HG02885 (cell line): ENCODE measurements at regions not wholly inside any gene's neighbourhood (a gene's known extent, or its start where the extent isn't known, plus 50 kb on each side); places are given as distances from the start of the nearest gene placed in this dataset.
"Not testable (repeated sequence)": the region's sequence is repeated elsewhere in the genome, so short reads cannot be mapped to it uniquely, and the experiment has no call there.

Source experiments
- ATAC-seq: cut with Tn5 transposase; IDR thresholded peaks from one replicate; pipeline ENCODE4 v1.9.1; 2021; ENCODE audit warnings: mild to moderate bottlenecking; ENCODE audit not compliant: unreplicated experiment, poor library complexity

DNA sequence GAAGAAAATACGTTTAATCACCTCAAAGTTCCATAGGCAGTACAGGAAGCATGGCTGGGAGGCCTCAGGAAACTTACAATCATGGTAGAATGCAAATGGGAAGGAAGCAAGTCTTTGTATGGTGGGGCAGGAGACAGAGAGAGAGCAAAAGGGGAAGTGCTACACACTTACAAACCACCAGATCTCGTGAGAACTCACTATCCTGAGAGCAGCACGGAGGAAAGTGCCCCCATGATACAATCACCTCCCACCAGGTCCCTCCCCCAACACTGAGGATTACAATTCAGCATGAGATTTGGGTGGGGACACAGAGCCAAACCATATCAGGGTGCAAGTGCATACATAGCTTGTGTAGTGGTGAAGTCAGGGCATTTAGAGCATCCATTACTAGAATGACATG is 92.3 kb upstream of the ANKRD10 start:
- ATAC-seq = no peak

DNA sequence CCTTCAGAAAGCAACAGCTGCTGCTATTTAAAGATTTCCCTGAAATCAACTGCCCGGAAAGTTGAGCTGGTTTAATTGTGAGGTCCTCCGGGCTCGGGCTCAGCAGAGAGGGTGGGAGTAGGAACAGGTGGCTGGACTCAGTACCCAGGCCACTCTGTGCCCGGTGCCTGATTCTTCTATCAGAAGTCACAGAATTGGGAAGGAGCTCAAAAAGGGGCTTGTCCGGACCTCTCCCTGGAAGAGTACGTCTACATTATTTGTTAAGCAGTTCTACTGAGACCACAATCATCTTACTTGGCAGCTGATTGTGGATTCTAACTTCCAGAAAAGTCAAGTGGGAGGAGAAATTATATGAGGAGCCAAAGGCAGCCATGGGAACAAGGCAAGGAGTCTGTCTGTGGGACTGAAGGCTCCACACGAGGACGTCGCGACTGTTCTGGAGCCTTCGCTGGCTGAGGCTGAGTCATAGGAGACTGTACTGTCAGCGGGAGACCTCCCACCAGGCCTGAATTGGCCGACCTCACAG is 91.7 kb upstream of the ANKRD10 start:
- ATAC-seq = no peak

DNA sequence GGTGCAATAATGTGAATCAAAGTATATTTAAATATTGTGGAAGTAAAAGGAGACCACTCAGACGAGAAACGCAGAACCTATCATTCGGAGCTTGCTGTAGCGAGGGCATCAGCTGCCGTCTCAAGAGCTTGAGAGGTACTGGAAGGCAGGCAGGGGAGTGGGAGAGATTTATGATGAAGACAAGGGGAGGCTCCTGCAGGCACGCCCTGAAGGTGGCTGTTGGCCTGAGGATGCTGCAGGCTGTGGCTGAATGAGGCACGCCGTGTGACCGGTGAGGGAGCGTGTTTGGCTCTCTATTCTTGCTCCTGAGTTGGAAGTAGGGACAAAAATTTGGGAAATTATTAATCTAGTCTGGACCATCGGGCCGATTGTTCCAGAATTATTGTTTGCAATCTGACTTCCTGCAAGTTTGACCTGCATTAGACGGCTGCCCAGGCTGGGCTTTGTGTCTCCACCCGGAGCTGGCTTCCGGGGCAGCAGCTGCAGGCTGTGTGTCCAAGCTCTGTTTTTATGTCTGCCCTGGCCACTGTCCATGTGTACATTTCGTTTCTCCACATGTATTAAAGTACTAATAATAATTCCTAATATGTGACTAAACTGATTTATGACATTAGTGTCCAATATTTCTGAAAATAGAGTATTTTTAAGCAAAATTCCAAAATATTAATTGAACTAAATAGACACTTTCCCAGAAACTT is 91.1 kb upstream of the ANKRD10 start:
- no peak for ATAC-seq

DNA sequence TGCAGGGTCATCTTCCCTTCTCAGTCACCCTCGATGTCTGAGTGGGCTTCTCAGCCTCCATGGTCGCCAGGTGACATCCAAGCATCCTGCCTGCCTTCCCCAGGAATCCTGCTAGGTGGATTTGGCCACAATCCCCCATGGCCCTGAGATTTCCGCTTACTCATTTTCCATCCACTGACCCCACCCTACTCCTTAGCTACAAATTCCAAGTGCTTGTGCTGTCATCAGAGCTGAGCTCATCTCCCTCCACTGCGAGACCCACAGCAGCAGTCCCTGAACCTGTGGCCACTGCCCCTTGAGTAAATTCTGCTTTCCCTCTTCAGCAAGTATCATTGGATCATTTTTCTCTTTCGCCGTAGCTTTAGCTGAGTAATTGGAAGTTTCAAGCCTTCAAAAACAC is 90.5 kb upstream of the ANKRD10 start:
- ATAC-seq = no peak

DNA sequence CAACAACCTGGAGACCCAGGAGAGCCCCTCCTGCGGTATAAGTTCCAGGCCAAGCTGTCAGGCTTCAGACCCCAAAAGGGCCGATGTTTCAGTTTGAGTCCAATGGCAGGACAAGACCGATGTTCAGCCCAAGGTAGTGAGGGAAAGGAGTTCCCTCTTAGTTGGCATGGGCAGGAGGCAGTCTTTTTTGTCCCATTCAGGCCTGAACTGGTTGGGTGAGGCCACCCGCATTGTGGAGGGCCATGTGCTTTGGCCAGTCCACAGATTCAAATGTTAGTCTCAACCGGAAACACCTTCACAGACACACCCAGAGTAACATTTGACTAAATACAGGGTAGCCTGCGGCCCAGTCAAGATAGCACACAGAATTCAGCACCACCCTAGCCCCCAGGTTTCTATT is 89.6 kb upstream of the ANKRD10 start:
- no peak for ATAC-seq

DNA sequence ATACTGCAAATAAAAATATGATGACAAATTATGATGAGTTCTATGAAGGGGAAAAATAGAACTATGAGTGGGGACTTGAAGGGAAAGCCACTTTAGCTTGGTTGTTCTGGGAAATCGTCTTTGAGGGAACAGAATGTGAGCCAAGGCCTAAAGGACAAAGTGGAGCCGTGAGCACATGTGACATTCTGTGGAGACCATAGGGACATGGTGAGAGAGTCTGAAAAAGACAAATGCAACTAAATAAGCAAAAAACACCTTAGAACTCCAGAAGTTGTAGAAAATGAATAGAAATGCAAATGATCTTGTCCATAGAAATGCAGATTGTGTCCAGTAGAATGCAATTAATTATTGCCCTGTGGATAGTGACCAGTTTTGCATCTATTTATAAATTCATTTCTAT is 86.8 kb upstream of the ANKRD10 start:
- ATAC-seq = no peak

DNA sequence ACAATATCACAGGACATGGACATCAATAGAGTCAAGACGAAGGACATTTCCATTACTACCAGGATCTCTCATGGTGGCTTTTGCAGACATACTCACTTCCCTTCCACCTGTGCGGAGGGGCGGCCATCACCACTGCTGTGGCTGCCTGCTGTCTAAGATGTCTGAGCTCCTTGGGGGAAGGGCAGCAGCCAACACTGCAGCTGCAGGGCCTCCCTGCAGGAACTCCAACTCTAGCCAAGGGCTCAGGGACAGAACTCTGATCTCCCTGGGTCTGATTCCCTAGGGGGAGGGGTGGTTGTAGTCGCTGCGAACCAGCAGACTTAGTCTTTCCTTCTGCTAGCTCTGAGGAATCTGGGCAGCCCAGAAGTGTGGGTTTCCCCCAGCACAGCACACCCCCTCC is 78.9 kb upstream of the ANKRD10 start:
- no peak for ATAC-seq

DNA sequence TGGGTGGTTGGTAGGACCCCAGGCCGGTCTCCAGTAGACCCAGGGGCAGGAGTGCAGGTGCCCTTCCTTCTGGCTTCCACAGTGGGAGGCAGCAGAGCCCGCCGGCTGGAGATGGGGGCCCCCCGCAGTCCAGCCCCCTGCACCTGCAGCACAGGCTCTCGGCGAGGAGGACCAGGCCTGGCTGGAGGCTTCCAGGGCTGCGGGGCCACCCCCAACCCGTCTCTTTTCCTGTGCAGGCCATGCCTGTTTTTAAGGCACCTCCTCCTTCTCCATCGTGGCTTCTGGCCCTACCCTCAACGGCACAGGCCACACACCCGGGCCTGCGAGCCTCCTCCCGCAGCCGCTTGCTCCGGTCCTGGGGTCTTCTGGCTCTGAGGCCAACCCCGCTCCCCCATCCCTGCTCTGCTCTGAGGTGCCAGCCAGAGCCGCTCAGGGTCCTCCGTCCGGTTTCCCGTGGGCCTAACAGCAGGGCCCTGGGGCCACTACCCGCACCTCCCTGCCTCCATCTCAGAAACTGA is 77.2 kb upstream of the ANKRD10 start:
- no peak for ATAC-seq

DNA sequence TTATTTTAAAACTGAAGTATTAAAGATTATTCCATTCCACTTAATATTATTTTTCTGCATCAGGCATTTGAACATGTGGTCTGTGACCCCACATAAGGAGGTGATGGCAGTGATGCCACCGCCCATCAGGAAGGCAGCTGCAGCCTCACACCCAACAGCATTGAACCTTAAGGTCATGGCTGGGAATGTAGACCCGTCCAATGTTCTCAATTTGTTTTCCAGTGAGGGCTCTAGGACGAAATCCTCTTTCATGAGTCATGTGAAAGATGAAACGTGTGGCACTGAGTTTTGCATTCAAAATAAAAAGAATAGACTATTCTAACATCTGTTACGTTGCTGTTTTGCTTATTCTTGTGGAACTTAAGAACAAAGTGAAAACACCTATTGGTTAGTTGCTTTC is 74.5 kb upstream of the ANKRD10 start:
- ATAC-seq = no peak

DNA sequence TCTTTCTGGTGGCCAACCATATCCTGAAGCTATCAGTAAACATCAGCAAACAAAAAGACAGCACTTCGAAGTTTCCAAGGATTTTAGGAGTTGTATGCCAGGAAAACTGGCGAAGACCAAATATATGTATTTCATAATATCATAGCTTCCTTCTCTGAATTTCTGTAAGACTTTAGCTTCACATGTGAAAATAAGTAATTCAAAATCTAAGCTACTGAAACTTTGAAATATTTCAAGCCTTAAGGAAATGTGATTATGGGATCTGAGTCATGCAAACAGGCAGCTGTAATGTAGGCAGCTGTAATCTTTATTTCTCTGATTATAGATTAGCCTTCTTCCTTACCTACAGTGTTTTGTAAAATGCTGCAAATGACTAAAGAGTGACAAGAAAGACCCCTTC is 70.7 kb upstream of the ANKRD10 start:
- ATAC-seq = no peak

DNA sequence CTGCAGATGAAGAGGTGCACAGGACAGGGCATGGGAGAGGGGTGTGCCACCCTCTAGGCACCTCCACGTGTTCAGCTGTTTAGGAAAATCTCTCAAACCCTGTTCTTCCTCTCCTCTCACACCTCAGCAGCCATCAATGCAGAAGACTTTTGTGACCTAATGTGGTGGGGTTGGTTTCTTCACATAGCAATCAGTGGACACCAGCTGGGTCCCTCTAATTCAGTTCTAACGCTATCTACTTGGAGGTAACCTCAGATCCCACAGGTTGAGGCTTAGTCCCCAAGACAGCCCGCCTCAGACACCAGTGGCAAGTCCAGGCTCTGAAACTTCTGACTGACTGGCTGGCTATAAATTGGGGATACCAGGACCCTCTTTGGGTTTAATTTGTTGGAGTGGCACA is 69.9 kb upstream of the ANKRD10 start:
- ATAC-seq = no peak

DNA sequence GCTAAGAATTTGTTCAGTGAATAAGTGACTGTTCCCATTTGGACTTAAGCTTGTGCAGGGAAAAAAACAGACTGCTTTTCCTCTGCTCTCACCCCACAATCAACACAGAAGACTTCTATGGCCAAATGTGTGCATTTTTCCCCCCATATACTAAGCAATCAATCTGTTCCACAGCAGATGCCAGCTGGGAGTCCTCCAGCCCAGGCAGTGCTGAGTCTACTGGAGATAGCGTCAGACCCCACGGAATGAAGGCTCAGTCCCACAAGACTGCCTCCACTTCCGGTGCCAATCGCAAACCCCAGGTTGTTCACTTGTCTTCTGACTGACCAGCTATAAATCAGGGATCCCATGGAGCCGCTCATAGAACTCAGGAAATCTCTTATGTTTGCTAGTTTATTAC is 69.5 kb upstream of the ANKRD10 start:
- no peak for ATAC-seq

DNA sequence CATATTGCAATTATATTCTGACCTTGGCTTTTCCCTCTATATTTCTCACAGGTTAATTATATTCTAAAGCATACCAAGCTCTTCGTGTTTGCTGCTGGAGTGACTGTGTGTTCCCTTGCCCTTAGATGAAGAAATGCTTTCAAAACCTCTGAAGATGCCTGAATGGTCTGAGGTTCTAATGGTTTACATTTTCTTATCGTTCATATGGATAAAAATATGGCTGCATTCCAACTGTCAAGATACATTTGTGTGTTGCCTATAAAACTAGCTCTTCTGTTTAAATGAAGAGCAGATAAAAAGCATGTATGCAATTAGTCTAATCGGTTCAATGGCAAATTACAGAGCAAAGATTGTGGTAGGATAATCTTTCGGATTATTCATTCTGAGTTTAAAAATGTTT is 68.4 kb upstream of the ANKRD10 start:
- no peak for ATAC-seq

DNA sequence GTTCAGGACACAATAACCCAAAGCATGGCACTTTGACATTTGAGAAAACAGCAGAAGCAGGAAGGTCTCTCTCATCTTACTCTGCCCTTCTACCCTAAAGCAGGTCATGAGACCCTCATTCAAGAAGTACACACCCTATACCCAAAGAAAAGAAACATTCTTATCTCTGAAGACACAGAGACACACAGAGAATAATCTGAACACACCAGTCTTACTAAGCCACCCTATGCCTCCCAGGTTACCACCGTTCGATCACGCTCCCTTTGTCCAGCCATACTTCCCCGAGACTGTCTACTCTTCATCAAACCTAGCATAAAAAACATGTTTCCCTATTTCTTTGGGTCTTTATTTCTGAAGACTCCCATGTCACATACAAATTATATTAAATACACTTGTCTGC is 66.5 kb upstream of the ANKRD10 start:
- no peak for ATAC-seq

DNA sequence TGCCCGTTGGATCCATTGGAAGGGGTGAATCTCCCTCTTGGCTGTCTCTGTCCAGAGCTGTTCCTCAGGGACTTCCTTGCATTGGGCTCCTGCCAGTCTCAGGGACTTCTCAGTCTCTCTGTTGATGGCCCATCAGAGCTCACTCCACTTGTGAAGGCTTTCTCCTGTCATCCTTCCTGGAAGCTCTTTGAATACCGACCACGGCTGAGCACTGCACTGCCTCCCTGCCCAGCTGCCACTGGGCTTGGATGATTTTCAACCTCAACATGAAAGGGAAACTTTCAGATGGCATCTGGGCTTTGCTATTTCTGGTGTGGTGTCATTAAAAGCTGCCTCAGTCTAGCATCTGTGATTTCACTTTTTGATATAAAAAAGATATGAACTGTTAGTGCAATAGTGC is 66.1 kb upstream of the ANKRD10 start:
- ATAC-seq = no peak

DNA sequence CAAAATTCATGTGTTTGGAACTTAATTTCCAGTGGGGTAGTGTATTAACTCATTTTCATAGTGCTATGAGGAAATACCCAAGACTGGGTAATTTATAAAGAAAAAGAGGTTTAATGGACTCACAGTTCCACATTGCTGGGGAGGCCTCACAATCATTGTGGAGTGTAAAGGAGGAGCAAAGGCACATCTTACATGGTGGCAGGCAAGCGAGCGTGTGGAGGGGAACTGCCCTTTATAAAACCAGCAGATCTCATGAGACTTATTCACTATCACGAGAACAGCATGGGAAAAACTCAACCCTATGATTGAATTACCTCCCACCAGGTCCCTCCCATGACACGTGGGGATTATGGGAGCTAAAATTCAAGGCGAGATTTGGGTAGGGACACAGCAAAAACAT is 64.3 kb upstream of the ANKRD10 start:
- not testable (repeated sequence) for ATAC-seq

DNA sequence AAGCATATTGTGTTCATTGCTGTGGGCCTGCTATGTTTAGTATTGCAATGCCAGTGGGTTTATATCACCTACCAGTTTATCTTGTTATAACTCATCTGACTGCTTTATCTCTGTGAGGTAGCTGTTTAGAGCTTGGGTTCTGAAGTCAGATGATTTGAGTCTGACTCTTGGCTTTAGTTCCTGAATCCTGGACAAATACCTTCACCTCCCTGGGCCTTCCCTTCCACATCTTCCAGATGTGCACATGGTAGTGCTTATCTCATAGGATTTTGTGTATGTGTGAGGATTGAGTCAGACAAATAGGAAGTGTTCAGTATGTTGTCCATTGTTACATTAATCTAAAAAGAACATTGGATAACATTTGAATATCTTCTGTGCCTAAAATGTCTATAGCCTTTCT is 63.5 kb upstream of the ANKRD10 start:
- ATAC-seq = no peak

DNA sequence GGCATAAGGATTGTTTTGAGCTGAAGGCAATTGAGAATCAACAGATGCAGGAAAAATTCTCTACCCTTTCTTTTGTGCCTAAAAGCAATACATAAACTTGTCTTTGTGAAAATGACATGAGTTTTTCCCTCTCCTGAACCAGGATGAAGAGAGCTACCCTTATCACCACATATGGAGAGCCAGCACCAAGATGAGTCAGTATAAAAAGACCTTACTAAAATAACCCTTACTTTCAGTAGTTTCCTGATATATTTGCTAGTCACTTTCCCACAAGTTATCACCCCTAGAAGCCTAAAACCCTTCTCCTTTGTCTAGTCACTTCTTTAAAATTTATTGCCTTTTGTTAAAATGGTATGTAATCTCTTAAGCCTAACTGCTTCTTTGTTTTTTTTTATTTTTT is 61.9 kb upstream of the ANKRD10 start:
- ATAC-seq = no peak

DNA sequence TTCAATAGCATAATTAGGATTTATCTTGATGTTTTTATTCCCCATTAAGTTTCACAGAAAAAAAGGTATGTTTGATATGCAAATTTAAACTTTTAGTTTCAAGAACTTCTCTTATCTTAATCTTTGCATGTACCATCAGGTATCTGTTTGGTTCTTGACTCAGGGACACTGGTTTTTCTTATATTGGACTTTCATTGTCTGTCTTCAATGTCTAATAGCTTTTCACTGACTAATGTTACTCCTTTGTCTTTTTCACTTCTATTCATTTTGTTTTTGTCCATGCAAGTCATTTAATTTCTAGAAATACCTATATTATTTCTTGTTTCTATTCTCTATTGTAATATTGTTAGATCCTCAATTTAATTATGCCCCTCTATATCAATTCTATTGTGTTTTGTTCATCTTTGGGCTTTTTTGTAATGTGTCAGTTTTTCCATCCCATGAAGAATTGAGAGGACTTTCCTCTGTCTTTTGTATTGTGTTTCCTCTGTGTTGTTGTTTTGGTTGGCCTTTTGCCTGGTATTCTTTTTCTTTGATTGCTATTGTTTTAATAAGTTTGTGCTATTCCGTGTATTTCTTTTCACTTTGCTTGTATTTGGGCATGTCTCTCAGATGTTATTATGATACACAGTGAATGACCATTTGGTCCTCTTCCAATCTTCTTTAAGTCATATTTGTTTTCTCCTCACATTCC is 58.3 kb upstream of the ANKRD10 start:
- no peak for ATAC-seq

DNA sequence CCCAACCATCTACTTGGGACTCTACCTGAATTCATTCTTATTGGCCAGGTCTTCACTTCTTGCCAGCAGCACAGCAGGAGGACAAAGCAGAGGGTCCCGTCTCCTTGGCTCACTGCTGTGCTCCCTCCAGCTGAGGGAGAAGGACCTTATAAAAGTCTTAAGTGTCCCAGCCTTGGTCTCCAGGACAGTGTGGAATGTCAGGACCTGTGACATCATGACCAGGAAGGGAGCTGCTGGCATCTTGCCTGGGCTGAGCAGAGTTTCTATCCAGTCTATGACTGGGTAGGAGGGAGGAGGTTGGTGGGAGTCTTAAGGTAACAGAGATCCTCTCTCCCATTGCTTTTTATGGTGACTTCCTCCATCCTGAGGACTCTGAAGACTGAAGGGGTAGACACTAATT is 56.6 kb upstream of the ANKRD10 start:
- ATAC-seq = no peak

DNA sequence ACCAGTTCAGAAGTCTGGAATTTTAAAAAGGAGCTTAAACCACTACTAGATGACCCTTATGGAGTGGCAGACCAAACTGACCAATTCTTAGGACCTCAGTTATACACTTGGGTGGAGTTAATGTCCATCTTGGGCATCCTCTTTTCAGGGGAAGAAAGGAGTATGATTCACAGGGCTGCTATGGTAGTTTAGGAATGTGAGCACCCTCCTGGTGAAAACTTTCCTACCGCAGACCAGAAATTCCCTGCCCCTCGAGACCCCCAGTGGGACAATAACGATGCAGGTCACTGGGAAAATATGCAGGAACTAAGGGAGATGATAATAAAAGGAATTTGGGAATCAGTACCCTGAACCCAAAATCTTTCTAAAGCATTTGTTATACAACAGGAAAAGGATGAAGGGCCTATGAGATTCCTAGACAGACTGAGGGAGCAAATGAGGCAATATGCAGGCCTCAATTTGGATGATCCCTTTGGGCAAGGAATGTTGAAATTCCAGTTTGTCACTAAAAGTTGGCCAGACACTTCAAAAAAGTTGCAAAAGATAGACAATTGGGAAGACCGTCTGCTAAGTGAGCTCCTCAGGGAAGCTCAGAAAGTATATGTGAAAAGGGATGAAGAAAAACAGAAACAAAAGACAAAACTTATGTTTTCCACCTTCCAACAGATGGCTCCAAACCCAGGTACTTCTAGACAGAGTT is 52.4 kb upstream of the ANKRD10 start:
- not testable (repeated sequence) for ATAC-seq
